Hematopoietic multipotent progenitor cell (in vitro differentiated cells): ENCODE measurements at regions not wholly inside any gene's neighbourhood (a gene's known extent, or its start where the extent isn't known, plus 50 kb on each side); places are given as distances from the start of the nearest gene placed in this dataset.

Experiments
- DNase-seq, 3 donors: peaks; one replicate each; pipeline ENCODE4 v3.0.0-alpha.2; 2011 to 2015; ENCODE audit warnings: low read depth in 2 of 3, low spot score in 2 of 3

DNA sequence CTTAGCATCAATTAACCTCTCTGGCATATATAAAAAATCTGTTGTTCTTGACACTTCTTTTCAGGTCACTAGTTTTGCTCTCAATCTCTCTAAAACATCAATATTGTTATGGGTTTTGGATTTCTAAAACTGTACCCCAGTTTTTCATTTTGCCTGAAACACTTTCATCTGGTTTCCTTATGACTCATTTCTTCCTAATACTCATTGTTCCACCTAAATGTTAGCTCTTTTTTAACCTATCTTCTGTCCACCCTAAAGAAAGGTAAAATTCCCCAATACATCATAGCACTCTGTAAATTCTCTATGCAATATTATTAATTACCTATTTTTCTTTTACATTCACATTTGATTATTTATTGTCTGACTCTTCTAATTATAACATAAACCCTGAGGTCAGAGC lies 575.5 kb upstream of the NDST4 start:
- no peak for DNase-seq

DNA sequence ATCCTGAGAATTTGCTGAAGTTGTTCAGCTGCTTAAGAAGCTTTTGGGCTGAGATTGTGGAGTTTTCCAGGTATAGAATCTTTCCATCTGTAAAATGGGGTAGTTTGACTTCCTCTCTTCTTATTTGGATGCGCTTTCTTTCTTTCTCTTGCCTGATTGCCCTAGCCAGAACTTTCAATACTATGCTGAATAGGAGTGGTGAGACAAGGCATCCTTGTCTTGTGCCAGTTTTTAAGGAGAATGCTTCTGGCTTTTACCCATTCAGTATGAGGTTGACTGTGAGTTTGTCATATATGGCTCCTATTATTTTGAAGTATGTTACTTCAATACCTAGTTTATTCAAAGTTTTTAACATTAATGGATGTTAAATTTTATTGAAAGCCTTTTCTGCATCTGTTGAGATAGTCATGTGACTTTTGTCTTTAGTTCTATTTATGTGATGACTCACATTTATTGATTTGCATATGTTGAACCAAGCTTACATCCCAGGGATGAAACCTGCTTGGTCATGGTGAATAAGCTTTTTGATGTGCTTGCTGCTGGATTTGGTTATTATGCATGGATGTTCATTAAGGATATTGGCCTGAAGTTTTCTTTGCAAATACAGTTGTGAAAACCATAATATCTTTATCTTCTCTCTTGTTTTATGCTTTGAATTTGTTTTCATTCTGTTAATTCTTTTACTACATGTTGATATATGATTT lies 573.8 kb upstream of the NDST4 start:
- no peak for DNase-seq

DNA sequence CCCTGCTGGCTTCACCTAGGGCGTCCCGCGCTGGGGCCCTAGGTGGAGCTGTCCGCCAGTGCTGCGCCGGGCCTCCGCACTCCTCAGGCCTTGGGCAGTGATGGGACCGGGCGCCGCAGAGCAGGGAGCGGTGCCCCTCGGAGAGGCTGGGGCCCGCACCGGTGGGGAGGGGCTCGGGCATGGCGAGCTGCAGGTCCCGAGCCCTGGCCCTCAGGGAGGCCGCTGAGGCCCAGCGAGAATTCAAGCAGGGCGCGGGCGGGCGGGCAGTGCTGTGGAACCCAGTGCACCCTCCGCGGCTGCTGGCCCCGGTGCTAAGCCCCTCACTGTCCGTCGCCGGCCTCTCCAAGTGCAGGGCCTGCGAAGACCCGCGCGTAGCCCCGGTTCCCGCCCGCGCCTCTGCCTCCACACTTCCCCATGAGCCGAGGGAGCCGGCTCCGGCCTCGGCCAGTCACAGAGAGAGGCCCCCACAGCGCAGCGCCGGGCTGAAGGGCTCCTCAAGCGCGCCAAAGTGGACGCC lies 565.1 kb upstream of the NDST4 start:
- no peak for DNase-seq

DNA sequence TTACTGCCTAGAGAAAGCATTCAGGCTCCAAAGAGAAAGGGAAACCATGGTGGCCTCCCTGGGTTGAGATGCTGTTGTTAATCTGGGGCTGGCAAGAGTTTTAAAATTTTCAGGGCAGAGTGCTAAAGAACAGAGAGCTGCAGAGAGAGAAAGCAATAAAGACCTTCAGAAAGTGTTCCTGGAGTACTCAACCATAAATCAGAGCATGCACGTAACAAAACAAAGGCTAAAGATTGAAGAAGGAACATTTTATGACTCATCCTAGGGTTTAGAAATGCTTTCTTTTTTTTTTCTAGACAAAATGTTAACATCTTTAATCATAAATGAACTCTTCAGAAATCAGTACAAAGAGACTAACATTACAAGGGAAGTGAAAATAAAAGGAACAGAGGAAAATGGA lies 562.3 kb upstream of the NDST4 start:
- no peak for DNase-seq

DNA sequence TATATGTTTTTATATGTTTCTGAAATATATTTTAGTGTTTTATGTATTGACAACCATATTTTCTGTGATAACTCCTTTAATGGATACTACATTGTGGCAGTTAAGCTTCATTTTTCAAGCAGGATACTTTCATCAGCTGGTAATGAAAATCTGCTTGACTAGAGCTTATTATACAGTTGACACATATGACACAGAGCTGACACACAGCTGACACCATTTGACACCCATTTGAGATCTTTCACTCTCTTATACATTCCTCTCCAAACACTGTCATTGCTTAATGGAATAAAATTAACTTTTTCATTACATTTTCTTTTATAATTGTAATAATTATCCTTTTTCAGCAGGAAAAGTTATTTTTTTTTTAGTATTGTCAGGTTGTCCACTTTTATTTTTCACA lies 561.1 kb upstream of the NDST4 start:
- no peak for DNase-seq

DNA sequence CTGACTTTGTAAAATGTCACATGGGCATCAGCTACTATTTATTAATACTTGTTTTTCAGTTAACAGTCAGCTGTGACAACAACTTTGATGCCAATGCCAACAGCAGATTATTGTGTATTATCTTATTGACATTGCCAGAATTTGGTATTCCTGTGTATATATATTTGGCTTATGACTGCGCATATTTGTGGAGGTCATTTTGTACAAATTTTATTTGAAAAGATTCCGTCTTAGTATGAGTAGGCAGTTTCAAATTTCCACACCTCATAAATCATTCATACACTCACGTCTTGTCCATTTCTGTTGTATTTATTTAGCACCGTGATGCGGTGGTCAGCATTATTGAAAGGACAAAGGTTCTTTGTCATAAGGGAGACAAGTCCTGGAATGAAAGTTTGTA lies 558.2 kb upstream of the NDST4 start:
- DNase-seq = no peak

DNA sequence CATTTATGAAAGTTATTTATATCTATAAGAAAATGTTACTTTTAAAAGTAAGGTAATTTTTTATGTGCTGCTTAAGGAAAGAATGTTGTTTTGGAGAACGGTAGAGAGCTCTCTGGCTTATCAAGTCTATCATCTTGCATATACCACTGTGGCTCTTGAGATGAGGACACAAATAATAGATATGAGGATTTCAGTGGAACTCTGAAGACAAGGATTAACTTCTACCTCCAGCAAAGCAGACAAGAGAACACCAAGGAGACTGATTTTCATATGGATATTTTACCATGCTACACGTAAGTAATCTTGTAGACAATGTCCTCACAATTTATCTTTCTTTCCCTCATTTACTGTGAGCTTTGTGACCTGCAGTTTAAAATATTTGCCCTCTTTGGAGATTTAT lies 557.5 kb upstream of the NDST4 start:
- no peak for DNase-seq

DNA sequence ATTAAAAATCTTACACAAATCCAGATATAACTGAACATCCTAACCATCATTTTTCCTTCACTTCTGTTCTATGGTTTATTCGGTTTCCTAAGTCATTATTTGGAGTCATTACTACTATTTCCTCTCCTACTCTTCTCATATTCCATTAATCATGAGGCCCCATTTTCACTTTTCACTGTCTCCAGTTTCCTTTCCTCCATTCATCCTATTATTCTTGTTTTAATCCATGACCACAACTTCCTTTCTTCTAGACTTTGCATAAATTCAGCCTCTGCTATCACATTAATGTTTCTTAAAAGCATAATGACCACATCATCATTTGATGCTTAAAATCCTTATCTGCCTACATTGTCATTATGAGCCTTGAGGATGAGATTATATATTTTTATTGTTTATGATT lies 555.0 kb upstream of the NDST4 start:
- no peak for DNase-seq

DNA sequence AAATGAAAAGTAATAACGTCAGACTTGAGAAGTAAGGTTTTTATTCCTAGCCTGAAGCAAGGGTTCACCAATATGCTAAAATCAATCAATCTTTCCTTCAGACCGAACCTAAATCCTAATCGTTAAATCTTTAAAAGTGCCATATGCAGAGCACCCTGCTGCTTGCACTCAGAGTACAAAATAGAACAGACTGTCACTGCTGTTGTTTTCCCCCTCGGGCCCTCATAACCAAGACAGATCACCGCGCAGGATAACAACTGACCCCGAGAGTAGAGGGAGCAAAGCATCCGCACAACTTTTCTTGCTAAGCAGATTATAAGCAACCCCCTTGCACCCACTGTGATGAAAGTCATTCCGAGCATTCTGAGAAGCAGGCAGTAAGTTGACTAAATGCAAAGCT lies 550.9 kb upstream of the NDST4 start:
- DNase-seq = no peak

DNA sequence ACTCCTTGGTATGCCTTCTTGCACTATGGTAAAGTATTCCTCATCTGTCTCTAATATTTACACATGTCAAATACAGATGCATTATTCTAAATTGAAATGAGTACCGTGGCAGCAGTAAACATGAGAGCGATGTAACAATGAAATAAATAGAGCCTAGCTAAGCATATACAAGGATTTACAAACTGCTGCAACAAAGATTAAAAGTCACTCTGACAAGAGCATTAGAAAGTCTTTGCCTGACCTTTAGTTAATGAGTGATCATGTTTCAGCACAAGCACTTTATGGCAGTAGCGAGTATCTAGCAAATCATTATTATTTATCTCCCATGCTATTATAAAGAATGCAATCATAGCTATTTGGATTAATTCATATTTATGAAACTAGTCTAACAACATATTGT lies 547.0 kb upstream of the NDST4 start:
- DNase-seq = no peak

DNA sequence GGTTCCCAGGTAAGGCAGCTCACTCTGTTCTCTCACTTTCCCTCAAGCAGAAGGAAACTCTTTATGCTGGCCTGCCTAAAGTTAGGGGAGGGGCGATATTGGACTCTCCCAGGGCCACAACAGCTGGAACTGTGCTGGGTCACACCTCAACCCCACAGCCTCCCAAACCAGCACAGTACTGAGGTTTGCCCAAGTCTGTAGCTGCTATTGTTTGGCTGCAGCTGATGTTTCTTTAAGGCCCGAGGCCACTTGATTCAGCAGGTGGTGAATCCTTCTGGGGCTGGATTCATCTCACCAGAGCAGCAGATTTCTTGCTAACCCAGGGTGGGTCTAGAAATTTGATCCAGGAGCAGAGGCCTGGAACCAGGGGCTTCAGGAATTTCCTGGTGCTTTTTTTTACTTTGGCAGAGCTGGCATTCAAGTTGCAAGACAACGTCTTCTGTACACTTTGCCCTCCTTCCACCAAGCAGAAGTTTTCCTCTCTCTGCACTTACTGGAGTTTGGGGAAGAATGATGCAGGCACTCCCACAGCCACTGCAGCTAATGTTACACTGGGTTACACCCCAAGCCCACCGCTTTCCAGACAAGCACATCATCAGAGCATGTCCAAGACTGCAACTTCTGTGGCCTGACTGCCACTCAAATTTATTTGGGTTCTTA lies 544.7 kb upstream of the NDST4 start:
- DNase-seq = no peak

DNA sequence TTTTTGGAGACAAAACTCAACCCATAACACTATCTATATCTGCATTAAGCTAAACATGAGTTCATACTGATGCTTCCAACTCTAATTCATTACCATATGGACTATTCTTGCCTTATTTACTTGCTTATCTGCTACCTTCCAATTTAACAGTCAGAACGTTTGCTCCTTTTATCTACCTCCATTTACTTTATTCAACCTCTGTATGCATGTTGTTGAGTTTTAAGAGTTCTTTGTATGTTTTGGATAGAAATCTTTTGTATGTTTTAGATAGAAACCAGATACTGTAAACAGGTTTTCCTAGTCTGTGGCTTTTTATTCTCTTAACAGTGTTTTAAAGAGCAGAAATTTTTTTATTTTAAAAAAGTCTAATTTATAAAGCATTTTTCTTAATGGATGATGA lies 542.2 kb upstream of the NDST4 start:
- no peak for DNase-seq

DNA sequence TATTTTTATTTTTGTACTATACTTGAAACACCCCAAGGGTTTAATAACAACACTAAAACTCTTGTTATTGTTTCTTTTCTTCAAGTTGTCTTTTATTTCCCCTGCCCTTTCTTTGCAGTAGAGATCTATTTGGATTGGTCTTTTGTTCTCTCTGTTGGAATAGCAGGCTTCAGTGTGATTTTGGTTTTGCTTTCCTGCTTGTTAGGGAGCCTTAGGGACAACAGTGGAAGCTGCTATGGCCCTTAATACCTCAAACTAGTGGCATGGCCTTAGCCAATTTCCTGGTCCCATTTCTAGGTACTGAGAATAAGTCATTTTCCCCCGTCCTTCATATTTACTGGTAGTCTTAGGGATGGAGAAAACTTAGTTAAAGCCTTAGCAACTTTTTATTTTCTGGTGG lies 535.4 kb upstream of the NDST4 start:
- no peak for DNase-seq

DNA sequence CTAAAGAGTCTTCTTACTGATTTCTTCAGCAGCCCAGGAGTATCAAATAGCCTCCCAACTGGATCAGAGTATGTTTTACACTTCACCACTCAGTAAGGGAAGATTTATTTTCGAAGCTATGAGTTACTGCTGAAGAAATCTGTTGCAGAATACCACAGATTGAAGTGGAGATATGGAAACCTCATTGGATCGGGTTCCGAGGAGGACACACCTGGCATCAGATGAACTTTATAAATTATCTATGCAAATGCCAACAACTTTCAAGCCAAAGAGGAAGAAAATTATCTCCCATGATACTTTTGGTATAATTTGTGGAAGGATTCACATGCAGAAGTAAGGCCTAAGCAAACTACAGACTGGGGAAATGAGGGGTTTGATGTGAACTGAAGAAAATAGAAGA lies 515.9 kb upstream of the NDST4 start:
- no peak for DNase-seq

DNA sequence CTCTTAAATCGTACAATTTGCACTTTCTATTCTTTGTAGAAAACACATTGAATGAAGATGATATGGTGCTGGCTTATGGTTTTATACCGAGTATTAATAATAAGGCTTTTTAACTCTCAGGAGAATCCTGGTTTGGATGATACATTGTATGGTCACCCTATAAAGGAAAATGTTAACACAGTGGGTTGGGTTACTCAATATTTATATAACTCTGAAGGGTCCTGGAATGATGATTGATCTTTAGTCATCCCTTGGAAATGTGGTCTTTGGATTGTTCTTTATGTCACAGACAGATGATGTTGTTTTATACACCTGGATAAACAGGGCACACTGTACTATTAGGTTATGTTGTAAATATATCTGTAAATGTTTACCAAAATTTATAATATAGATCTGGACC lies 496.2 kb upstream of the NDST4 start:
- no peak for DNase-seq

DNA sequence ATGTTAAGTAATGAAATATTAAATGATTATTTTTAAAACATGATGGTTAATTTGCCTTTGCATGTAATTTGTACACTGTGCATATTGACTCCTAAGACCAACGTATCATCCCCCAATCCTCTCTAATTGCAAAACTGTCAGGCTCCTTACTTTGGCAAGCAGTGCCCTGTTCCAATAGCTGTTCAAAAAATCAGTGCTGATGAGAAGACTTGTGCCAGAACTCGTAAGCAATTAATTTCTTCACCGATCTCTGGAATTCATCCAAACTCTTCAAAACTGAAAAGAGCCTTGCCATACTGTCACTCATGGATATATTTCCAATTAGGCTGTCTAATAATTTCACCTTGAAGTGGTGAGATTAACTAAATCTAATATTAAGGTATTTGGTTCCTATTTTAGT lies 493.9 kb upstream of the NDST4 start:
- DNase-seq = no peak

DNA sequence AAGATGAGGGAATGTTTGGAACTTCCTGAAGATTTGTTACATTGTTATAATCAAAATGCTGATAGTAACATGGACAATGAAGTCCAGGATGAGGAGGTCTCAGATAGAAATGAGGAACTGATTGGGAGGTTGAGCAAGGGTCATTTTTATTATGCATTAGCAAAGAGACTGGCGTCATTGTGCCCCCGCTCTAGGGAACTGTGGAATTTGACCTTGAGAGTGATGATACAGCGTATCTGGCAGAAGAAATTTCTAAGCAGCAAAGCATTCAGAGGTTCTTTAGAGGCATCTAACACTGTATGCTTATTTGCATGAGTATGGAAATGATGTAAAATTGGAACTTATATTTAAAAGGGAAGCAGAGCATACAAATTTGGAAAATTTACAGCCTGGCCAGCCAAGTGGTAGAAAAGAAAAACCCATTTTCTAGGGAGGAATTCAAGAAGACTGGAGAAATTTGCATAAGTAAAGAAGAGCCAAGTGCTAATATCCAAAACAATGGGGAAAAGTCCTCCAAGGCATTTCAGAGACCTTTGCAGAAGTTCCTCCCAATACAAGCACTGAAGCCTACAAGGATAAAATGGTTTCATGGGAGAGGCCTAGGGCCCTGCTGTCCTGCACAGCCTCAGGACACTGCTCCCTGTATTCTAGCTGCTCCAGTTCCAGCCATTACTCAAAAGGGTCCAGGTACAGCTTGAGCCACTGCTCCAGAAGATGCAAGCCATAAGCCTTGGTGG lies 483.0 kb upstream of the NDST4 start:
- no peak for DNase-seq

DNA sequence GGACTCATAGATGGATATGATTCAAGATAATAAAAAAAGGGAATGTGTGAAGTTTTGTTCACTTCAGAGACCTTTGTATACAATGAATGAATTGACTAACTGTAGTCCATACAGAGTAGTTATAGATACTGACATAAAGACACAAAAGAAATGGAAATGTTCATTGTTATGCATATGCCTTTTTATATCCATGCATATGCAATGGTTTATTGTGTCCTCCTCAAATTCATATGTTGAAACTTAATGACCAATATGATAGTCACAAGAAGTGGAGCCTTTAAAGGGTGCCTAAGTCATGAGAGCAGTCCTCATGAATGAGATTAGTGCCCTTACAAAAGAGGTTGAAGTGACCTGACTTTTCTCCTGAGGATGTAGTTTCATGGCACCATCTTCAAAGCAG lies 467.5 kb upstream of the NDST4 start:
- DNase-seq = no peak

DNA sequence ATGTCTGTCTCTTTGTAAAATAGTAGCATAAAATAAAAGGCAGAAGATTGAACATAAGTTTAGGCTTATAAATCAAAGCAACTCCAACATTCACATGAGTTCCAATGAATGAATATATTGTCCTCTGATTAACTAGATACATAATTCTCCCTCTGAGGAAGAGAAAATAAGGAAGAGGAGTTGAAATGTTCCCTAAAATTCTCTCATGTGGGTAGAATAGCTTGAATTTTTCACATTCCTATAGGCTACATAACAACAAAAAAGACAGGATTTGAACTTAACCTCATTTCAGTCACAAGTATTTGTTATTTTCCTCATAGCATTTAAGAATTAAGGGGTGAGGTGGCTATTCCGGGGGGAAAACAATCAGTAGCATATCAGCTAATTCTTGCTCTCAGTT lies 462.4 kb upstream of the NDST4 start:
- DNase-seq = no peak

DNA sequence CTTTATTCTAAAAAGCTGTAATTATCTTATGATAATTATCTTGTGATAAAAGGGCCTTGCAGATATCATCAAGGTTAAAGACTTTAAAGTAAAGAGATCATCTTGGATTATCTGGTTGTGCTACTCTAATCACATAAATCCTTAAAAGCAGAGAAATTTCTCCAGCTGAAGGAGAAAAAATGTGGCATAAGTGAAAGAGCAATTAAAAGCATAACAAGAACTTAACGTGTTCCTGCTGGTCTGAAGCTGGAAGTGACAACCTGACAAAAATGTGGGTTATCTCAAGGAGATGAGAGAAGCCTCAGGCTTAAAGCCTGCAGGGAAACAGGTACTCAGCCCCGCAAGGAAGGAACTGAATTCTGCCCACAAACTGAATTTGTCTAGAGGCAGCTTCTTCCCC lies 449.1 kb upstream of the NDST4 start:
- DNase-seq = no peak

DNA sequence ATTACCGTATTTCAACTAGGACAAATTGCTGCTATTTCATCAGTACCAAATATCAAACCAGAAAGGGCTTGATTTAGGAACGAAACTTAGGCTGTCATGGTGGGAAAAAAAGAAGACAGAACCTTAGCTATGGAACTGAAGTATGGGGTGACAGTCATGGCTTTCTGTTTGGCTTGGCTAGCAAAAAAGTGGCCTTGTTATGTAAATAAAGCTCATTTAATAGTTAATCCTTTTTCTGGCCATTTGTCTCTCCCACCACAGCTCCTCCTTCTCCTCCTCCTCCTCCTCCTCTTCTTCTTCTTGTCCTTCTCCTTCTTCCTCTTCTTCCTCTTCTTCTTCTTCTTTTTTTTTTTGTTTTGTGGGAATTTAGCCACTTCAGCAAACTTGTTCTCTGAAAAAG lies 434.7 kb upstream of the NDST4 start:
- no peak for DNase-seq

DNA sequence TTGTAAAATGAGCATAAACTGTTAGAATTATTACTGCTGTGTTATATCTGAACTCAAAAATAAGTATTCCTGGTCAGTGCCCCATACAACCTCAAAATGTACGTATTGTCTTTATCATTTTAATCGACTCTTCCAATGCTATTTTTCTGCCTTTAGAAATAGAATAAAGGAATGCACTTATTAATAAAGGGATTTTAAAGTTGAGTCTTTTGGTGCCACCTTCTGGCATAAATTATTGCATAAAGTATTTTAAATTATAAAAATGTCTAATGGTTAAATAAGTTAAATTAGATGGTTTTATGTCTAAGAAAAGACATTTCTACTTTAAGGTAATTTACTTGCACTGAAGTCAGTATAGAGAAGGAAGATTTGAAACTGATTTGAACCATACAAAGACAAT lies 424.0 kb upstream of the NDST4 start:
- DNase-seq = peak in 2 of 3 donors; percentile 5 to 56
